Thoracic aorta (tissue), 2 donors: ENCODE measurements at regions not wholly inside any gene's neighbourhood (a gene's known extent, or its start where the extent isn't known, plus 50 kb on each side); places are given as distances from the start of the nearest gene placed in this dataset.

Experiments
- ATAC-seq: fragments of 150-250 bp; one replicate; pipeline ENCODE4 v1.8.0; 2017; ENCODE audit warnings: low read depth; ENCODE audit not compliant: insufficient number of reproducible peaks, low FRiP score
- DNase-seq: peaks from one replicate; pipeline ENCODE4 v3.0.0-alpha.2; 2020; ENCODE audit warnings: low spot score
- H3K27ac ChIP-seq, 2 donors: fragments of 200-600 bp; sonication (generic); 1 replicate in 1 of 2; 2 replicates in 1 of 2; pipeline ENCODE4 v1.5.1; 2016; ENCODE audit warnings: mild to moderate bottlenecking in 2 of 2, moderate library complexity in 2 of 2
- H3K27me3 ChIP-seq: fragments of 200-600 bp; sonication (generic); replicated peaks from 2 replicates; pipeline ENCODE4 v1.6.0; 2016; ENCODE audit warnings: mild to moderate bottlenecking; ENCODE audit not compliant: insufficient read depth
- H3K36me3 ChIP-seq: fragments of 200-600 bp; sonication (generic); one replicate; pipeline ENCODE4 v1.5.1; 2016
- H3K4me1 ChIP-seq, 2 donors: fragments of 200-600 bp; sonication (generic); 1 replicate in 1 of 2; 2 replicates in 1 of 2; pipeline versions ENCODE4 v1.5.1 to v1.6.0; 2016; ENCODE audit warnings: low read depth in 2 of 2, mild to moderate bottlenecking in 1 of 2; ENCODE audit not compliant: control insufficient read depth in 1 of 2
- H3K4me3 ChIP-seq: fragments of 200-600 bp; sonication (generic); 2 replicates; pipeline ENCODE4 v1.5.1; 2016; ENCODE audit warnings: mild to moderate bottlenecking
- H3K9me3 ChIP-seq: fragments of 200-600 bp; sonication (generic); 2 replicates; pipeline ENCODE4 v1.5.1; 2016
- CTCF ChIP-seq: fragments of 200-600 bp; sonication (generic); IDR thresholded peaks from one replicate; pipeline ENCODE4 v1.5.1; 2019; ENCODE audit warnings: antibody characterized with exemption

DNA sequence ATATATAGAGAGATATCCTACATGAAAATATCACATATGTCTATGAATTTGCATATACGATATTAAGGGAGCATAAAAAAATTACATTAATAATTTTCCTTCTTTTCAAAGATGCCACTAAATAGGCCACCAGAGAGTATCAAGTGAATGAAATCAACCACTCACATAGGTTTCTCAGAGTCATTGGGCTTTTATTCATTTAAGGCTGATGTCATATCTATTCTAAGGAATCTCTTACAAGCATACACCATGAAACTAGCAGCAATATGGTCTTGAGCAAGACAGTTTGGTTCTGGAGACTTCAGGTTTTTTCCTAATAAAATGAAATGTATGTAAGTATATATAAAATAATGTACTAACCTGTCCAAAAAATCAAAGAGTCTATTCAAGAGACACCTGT lies 420.4 kb downstream of the PLA2G4A start:
- H3K27me3 ChIP-seq = no peaks in the 10 kb centered on the region
- no peaks in the 10 kb centered on the region for H3K36me3 ChIP-seq

GRCh38 chr1:187252923-187253322 lies 424.2 kb downstream of the PLA2G4A start:
- Histone ChIP-seq H3K9me3 (no peaks in the 10 kb centered on the region), H3K4me3 (no peak overlapping the region), H3K27me3 (no peaks in the 10 kb centered on the region), H3K4me1 (no peaks in the 10 kb centered on the region), H3K27ac (no peak overlapping the region), H3K36me3 (no peaks in the 10 kb centered on the region)
- no peak for TF ChIP-seq CTCF
- DNase-seq (no peak), ATAC-seq (no peak)

More for the DNA sequence above, 420.4 kb downstream of the PLA2G4A start:
- H3K4me1 ChIP-seq = no peaks in the 10 kb centered on the region
- no peak for DNase-seq
- ATAC-seq = no peak
- H3K27ac ChIP-seq = no peak overlapping the region
- H3K9me3 ChIP-seq = no peaks in the 10 kb centered on the region
- no peak for TF ChIP-seq CTCF
- H3K4me3 ChIP-seq = no peak overlapping the region

DNA sequence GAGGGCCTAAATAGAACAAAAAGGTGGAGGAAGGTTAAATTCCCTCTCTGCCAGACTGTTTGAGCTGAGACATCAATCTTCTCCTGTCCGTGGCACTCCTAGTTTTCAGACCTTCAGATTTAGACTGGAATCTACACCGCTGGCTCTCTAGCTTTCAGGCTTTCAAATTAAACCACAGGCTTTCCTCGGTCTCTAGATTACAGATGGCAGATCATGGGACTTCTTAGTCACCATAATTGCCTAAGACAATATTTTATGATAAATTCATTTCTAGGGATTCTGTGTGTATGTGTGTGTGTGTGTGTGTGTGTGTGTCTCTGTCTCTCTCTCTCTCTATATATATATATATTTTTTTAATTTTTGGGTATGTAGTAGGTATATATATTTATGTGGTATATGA lies 428.7 kb downstream of the PLA2G4A start:
- H3K4me1 ChIP-seq = no peaks in the 10 kb centered on the region
- no peak overlapping the region for H3K27ac ChIP-seq
- no peak overlapping the region for H3K4me3 ChIP-seq
- no peak for DNase-seq
- H3K9me3 ChIP-seq = no peaks in the 10 kb centered on the region
- no peaks in the 10 kb centered on the region for H3K36me3 ChIP-seq
- H3K27me3 ChIP-seq = no peaks in the 10 kb centered on the region
- no peak for TF ChIP-seq CTCF
- ATAC-seq = no peak

DNA sequence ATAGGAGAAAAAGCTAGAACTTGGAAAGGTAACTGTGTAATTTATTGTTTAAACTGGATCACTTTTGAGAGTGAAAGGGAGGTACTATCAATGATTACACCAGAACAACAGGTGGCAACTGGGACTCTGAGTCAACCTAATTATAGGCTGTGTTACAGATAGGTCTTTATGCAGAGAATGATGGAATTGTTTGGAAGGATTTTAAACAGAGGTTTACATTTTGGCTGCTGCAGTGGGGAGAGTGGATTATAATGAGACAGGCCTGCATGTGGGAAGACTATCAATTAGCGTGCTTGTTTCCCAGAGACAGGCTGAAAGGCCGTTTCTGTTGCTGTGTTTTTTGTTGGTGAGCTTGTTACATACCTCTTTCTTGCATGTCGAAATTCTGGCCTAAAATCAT lies 432.9 kb downstream of the PLA2G4A start:
- Histone ChIP-seq H3K27ac (no peak overlapping the region), H3K36me3 (no peaks in the 10 kb centered on the region), H3K27me3 (no peaks in the 10 kb centered on the region), H3K9me3 (no peaks in the 10 kb centered on the region), H3K4me3 (no peak overlapping the region), H3K4me1 (no peaks in the 10 kb centered on the region)
- TF ChIP-seq CTCF = no peak
- DNase-seq (no peak), ATAC-seq (no peak)

GRCh38 chr1:187262731-187263130 lies 434.0 kb downstream of the PLA2G4A start:
- ATAC-seq (no peak), DNase-seq (no peak)
- H3K4me3 ChIP-seq = no peak overlapping the region
- no peaks in the 10 kb centered on the region for H3K36me3 ChIP-seq
- no peaks in the 10 kb centered on the region for H3K27me3 ChIP-seq
- H3K27ac ChIP-seq = no peak overlapping the region
- no peaks in the 10 kb centered on the region for H3K4me1 ChIP-seq
- H3K9me3 ChIP-seq = no peaks in the 10 kb centered on the region
- TF ChIP-seq CTCF = no peak
